Right lung (tissue), 2 donors: ENCODE measurements at regions not wholly inside any gene's neighbourhood (a gene's known extent, or its start where the extent isn't known, plus 50 kb on each side); places are given as distances from the start of the nearest gene placed in this dataset.

ENCODE experiments used
- DNase-seq, 2 donors: peaks; one replicate each; pipeline ENCODE4 v3.0.0-alpha.2; 2013

GRCh38 chr12:24044941-24045703 is 95.7 kb upstream of the SOX5 start:
- no peak for DNase-seq

- no peak for DNase-seq
Measured at GRCh38 chr12:24042651-24043050, 93.2 kb upstream of the SOX5 start.

- no peak for DNase-seq
Measured at GRCh38 chr12:24039113-24039525, 89.6 kb upstream of the SOX5 start.

GRCh38 chr12:24038211-24038997 is 88.9 kb upstream of the SOX5 start:
- DNase-seq, result no peak

GRCh38 chr12:24036438-24037216 is 87.2 kb upstream of the SOX5 start:
- no peak for DNase-seq

- DNase-seq, result no peak
Measured at GRCh38 chr12:24034894-24035293, 85.4 kb upstream of the SOX5 start.

GRCh38 chr12:24034160-24034559 is 84.7 kb upstream of the SOX5 start:
- DNase-seq, result no peak

- no peak for DNase-seq
Measured at GRCh38 chr12:24027352-24027751, 77.9 kb upstream of the SOX5 start.

- no peak for DNase-seq
Measured at GRCh38 chr12:24025153-24025798, 75.8 kb upstream of the SOX5 start.

GRCh38 chr12:24023081-24023480 is 73.6 kb upstream of the SOX5 start:
- no peak for DNase-seq

GRCh38 chr12:24021164-24021502 is 71.7 kb upstream of the SOX5 start:
- no peak for DNase-seq

- DNase-seq, result no peak
Measured at GRCh38 chr12:24020397-24021163, 71.1 kb upstream of the SOX5 start.

GRCh38 chr12:24015833-24016160 is 66.3 kb upstream of the SOX5 start:
- no peak for DNase-seq

GRCh38 chr12:24014915-24015832 is 65.7 kb upstream of the SOX5 start:
- DNase-seq, result no peak

GRCh38 chr12:24014240-24014639 is 64.8 kb upstream of the SOX5 start:
- DNase-seq, result no peak

- DNase-seq, result no peak
Measured at GRCh38 chr12:24012528-24012927, 63.1 kb upstream of the SOX5 start.

GRCh38 chr12:24011927-24012507 is 62.5 kb upstream of the SOX5 start:
- DNase-seq, result no peak

GRCh38 chr12:24008166-24008565 is 58.7 kb upstream of the SOX5 start:
- no peak for DNase-seq
